Esophagus squamous epithelium (tissue), 4 donors: ENCODE measurements at regions not wholly inside any gene's neighbourhood (a gene's known extent, or its start where the extent isn't known, plus 50 kb on each side); places are given as distances from the start of the nearest gene placed in this dataset.

Experiments used
- CTCF ChIP-seq, 6 experiments: fragments of 450-650 bp in 4 of 6; fragments of 200-600 bp in 2 of 6; sonication (generic) in 2 of 6; IDR thresholded peaks; one replicate each; pipeline ENCODE4 v1.5.1; 2016 to 2019; ENCODE audit warnings: antibody characterized with exemption in 6 of 6, mild to moderate bottlenecking in 4 of 6, moderate library complexity in 4 of 6
- POLR2A ChIP-seq, 4 donors: fragments of 450-650 bp; IDR thresholded peaks; one replicate each; pipeline ENCODE4 v1.6.1; 2017; ENCODE audit warnings: antibody characterized with exemption in 4 of 4, mild to moderate bottlenecking in 4 of 4, moderate library complexity in 3 of 4

GRCh38 chr7:46175221-46175620 lies 254.1 kb upstream of the IGFBP3 start:
- TF ChIP-seq CTCF (IDR thresholded peaks at IDR 0.05) (no peak), POLR2A (IDR thresholded peaks at IDR 0.05) (no peak)
